ENCODE measurements at regions not wholly inside any gene's neighbourhood (a gene's known extent, or its start where the extent isn't known, plus 50 kb on each side); places are given as distances from the start of the nearest gene placed in this dataset.
"Not testable (repeated sequence)": the region's sequence is repeated elsewhere in the genome, so short reads cannot be mapped to it uniquely, and the experiment has no call there.

DNA sequence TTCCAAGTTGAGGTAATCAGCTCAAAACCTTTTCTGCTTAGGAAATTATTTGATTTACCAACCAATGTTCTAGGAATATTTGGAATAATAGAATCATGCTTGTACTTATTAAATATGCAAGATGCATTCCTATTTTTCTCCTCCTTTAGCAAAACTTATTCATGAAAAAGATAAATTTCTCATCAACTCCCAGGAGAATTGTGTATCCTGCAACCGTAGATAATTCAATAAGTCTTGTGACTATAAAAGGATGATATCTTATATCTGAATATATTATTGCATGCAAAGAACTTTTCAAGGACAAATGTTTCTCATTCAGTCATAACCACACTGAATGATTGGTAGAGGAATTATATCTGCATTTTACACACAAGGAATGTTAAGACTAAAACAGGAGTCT lies 84.9 kb upstream of the CCNG1 start:
- intact Hi-C loops (cut with micrococcal nuclease; ENCODE audit: unreplicated experiment) = no loop called here
- CTCF ChIA-PET = no interaction called here
- no TSS peak for BruUV-seq (replicated peaks)
- no peak for DNase-seq
- H3K36me3 Mint-ChIP-seq (ENCODE audit: insufficient read depth, unreplicated experiment) = no peaks in the 10 kb centered on the region
- no peaks in the 10 kb centered on the region for H3K4me1 Mint-ChIP-seq (ENCODE audit: low read depth, unreplicated experiment)
- H3K27me3 Mint-ChIP-seq (ENCODE audit: unreplicated experiment) = no peaks in the 10 kb centered on the region
- no peak overlapping the region for H3K27ac Mint-ChIP-seq (ENCODE audit: unreplicated experiment)
- no peak overlapping the region for H3K4me3 Mint-ChIP-seq (ENCODE audit: low read depth, unreplicated experiment)
- TF ChIP-seq, protein P1, sequence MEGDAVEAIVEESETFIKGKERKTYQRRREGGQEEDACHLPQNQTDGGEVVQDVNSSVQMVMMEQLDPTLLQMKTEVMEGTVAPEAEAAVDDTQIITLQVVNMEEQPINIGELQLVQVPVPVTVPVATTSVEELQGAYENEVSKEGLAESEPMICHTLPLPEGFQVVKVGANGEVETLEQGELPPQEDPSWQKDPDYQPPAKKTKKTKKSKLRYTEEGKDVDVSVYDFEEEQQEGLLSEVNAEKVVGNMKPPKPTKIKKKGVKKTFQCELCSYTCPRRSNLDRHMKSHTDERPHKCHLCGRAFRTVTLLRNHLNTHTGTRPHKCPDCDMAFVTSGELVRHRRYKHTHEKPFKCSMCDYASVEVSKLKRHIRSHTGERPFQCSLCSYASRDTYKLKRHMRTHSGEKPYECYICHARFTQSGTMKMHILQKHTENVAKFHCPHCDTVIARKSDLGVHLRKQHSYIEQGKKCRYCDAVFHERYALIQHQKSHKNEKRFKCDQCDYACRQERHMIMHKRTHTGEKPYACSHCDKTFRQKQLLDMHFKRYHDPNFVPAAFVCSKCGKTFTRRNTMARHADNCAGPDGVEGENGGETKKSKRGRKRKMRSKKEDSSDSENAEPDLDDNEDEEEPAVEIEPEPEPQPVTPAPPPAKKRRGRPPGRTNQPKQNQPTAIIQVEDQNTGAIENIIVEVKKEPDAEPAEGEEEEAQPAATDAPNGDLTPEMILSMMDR (IDR thresholded peaks at IDR 0.05; ENCODE audit: unreplicated experiment) = no peak
- no peaks in the 10 kb centered on the region for H3K9me3 Mint-ChIP-seq (ENCODE audit: low read depth, unreplicated experiment)

DNA sequence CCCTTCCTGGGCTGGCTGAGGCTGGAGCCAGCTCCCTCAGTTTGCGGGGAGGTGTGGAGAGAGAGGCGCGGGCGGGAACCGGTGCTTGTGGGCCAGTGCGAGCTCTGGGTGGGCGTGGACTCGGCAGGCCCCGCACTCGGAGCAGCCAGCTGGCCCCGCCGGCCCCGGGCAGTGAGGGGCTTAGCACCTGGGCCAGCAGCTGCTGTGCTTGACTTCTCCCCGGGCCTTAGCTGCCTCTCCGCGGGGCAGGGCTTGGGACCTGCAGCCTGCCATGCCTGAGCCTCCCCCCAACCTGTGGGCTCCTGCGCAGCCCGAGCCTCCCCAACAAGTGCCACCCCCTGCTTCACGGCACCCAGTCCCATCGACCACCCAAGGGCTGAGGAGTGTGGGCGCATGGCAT lies 81.6 kb upstream of the CCNG1 start:
- H3K4me1 Mint-ChIP-seq (ENCODE audit: low read depth, unreplicated experiment); H3K9me3 Mint-ChIP-seq (ENCODE audit: low read depth, unreplicated experiment); BruUV-seq (replicated peaks); H3K4me3 Mint-ChIP-seq (ENCODE audit: low read depth, unreplicated experiment); CTCF ChIA-PET; H3K27me3 Mint-ChIP-seq (ENCODE audit: unreplicated experiment); DNase-seq; intact Hi-C loops (cut with micrococcal nuclease; ENCODE audit: unreplicated experiment); H3K36me3 Mint-ChIP-seq (ENCODE audit: insufficient read depth, unreplicated experiment); H3K27ac Mint-ChIP-seq (ENCODE audit: unreplicated experiment): not testable (repeated sequence)

GRCh38 chr5:163357636-163358035 lies 79.8 kb upstream of the CCNG1 start:
- Mint-ChIP-seq H3K27me3 (ENCODE audit: unreplicated experiment) (no peaks in the 10 kb centered on the region), H3K9me3 (ENCODE audit: low read depth, unreplicated experiment) (peaks cover 3% of the 10 kb centered on the region), H3K4me3 (ENCODE audit: low read depth, unreplicated experiment) (no peak overlapping the region), H3K36me3 (ENCODE audit: insufficient read depth, unreplicated experiment) (no peaks in the 10 kb centered on the region), H3K27ac (ENCODE audit: unreplicated experiment) (no peak overlapping the region), H3K4me1 (ENCODE audit: low read depth, unreplicated experiment) (peaks cover 5% of the 10 kb centered on the region)
- no TSS peak for BruUV-seq (replicated peaks)
- TF ChIP-seq, protein P1 (IDR thresholded peaks at IDR 0.05; ENCODE audit: unreplicated experiment) = no peak
- CTCF ChIA-PET = no interaction called here
- DNase-seq = no peak
- intact Hi-C loops (cut with micrococcal nuclease; ENCODE audit: unreplicated experiment) = no loop called here

- Mint-ChIP-seq H3K4me1 (ENCODE audit: low read depth, unreplicated experiment) (peaks cover 19% of the 10 kb centered on the region), H3K4me3 (ENCODE audit: low read depth, unreplicated experiment) (no peak overlapping the region), H3K9me3 (ENCODE audit: low read depth, unreplicated experiment) (peaks cover 12% of the 10 kb centered on the region), H3K27ac (ENCODE audit: unreplicated experiment) (no peak overlapping the region), H3K27me3 (ENCODE audit: unreplicated experiment) (no peaks in the 10 kb centered on the region), H3K36me3 (ENCODE audit: insufficient read depth, unreplicated experiment) (no peaks in the 10 kb centered on the region)
- BruUV-seq (replicated peaks) = no TSS peak
- intact Hi-C loops (cut with micrococcal nuclease; ENCODE audit: unreplicated experiment) = no loop called here
- DNase-seq = no peak
- TF ChIP-seq, protein P1 (IDR thresholded peaks at IDR 0.05; ENCODE audit: unreplicated experiment) = no peak
- CTCF ChIA-PET = no interaction called here
Observed at GRCh38 chr5:163360656-163361055, 76.7 kb upstream of the CCNG1 start.

- H3K4me1 Mint-ChIP-seq (ENCODE audit: low read depth, unreplicated experiment) = peaks cover 19% of the 10 kb centered on the region
- CTCF ChIA-PET = no interaction called here
- no peaks in the 10 kb centered on the region for H3K36me3 Mint-ChIP-seq (ENCODE audit: insufficient read depth, unreplicated experiment)
- intact Hi-C loops (cut with micrococcal nuclease; ENCODE audit: unreplicated experiment) = no loop called here
- H3K4me3 Mint-ChIP-seq (ENCODE audit: low read depth, unreplicated experiment) = no peak overlapping the region
- H3K27me3 Mint-ChIP-seq (ENCODE audit: unreplicated experiment) = no peaks in the 10 kb centered on the region
- H3K27ac Mint-ChIP-seq (ENCODE audit: unreplicated experiment) = no peak overlapping the region
- DNase-seq = no peak
- peaks cover 12% of the 10 kb centered on the region for H3K9me3 Mint-ChIP-seq (ENCODE audit: low read depth, unreplicated experiment)
- TF ChIP-seq, protein P1 (IDR thresholded peaks at IDR 0.05; ENCODE audit: unreplicated experiment) = no peak
- BruUV-seq (replicated peaks) = no TSS peak
Observed at GRCh38 chr5:163361450-163361849, 75.9 kb upstream of the CCNG1 start.

All from Calu3 (cell line).